CD1c-positive myeloid dendritic cell (primary cell): ENCODE measurements at regions not wholly inside any gene's neighbourhood (a gene's known extent, or its start where the extent isn't known, plus 50 kb on each side); places are given as distances from the start of the nearest gene placed in this dataset.

Source experiments
- DNase-seq: peaks from one replicate; pipeline ENCODE4 v3.0.0-alpha.2; 2016; ENCODE audit errors: extremely low spot score

DNA sequence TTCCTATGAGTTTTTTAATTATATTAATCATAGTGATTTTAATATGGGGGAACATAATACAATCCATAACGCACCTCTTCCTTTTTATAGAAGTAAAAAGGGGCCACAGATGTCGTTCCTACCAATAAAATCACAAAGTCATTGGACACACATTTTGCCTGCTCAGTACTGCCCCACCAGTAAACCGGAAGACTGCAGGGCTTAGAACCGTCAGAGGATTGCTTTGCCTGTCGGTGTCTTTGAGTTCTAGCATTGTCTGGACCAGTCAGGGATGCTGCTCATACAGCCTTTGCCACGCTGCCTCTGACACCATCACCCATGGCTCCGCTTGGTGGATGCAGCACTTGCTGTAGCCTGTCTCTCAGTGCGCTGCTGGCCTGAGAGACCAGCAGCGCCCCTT, 853.6 kb downstream of the C6orf118 start:
- no peak for DNase-seq

DNA sequence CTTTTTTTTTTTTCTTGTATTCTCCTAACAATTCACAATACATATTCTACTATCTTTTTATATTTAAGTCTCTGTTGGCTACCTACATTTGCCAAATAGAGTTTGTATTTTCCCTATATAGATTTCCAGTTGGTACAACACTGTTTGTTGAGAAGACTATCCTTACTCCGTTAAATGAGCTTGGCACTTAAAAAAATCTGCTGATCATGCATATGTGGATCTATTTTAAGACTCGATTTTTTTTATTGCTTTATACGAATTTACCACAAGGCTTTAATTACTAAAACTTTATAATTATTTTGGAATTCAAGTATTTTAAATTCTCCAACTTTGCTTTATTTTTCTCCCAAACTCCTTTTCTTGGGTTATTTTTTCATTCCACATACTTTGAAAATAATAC, 855.6 kb downstream of the C6orf118 start:
- no peak for DNase-seq

DNA sequence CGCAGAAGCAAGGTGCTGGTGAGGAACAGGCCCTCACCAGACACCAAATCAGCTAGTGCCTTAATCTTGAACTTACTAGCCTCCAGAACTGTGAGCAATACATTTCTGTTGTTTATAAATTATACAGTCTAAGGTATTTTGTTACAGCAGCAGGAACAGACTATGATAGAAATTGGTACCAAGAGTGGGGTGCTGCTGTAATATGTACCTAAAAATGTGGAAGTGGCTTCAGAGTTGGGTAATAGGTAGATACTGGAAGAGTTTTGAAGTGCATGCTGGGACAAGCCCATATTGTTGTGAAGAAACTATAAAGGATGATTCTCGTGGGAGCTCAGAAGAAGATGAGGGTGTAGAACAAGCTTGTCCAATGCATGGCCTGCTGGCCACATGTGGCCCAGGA, 866.8 kb downstream of the C6orf118 start:
- DNase-seq: no peak

DNA sequence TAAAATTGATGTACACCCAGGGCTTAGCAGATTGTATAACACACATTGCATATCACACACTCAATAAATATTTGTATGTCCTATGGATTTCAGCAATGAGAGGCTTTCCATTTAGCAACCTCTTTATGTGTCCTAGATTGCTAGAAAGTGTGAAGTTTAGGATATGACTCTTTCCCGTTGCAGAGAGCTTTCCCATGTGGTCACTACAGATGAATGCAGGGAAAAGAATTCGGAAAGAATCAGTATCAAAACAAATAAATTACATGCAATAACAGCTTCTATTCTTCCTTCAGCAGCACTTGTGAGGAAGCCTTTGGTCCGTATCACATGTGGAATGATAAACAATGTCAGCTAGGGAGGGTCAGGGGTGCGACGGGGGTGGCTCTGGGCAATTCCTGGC, 870.1 kb downstream of the C6orf118 start:
- DNase-seq: no peak

DNA sequence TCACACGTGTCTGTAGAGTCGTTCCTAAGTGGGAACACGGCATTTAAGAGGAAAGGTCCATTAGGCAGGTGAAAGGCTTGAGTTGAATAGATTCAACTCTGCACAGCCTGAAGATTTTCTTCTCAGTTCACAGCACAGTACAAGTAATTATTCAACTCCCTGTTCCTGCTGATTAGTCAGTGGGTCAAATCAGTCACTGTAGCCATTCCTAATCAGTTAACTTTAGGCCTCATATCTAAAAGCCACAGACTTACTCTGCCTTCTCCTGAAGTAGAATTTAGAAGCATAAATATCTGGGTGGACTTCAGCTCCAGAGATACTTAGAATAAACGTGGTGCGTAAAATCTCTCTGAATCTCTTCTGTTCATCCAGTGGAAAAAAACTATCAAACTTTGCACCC, 872.4 kb downstream of the C6orf118 start:
- DNase-seq: no peak

DNA sequence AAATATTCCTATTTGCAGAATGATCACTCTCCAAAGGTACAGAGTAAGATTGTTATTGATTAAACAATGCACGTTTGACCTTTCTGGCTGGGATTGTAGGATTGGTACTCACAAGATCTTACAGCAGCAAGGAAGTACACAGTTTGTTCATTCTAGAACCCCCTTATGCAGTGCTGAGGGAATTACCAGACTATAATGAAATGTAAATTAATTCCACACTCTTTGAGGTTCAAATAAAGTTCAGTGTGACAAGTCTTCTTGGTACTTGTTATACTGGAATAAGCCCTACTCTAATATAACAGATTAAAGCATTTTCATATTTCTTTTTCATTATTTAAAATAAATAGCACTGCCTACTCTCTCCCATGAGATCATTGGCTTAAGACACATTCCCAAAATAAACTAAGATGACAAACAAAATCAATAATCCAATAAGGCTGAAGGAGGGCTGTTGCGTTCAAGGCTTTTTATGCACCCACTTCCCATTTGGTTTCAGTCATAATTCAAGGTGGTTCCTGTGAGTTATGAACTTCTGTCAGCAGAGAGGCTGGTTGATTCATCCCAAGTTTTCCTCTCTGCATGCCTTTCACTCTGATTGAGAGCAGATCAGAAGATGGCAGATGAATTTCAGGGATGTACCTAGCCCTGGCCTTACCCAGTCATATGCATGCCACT, 881.5 kb downstream of the C6orf118 start:
- DNase-seq: no peak

DNA sequence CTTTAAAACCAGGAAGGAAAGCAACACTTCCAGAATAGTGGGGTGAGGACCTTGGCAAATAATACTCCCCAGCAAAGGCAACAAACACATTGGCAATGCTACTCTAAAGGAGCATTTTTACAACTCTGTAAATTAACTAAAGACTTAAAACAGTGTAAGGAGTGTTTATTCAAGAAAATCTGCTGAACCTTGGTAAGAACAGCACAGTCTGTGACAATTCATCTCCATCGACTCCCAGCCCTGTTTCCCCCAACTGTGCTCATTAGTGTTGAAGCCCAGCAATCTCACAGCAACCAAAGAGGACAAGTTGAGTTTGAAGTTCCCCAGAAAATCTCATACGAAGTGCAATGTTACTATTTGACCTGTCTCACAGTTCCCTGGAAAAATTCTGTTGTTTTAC, 884.9 kb downstream of the C6orf118 start:
- no peak for DNase-seq

DNA sequence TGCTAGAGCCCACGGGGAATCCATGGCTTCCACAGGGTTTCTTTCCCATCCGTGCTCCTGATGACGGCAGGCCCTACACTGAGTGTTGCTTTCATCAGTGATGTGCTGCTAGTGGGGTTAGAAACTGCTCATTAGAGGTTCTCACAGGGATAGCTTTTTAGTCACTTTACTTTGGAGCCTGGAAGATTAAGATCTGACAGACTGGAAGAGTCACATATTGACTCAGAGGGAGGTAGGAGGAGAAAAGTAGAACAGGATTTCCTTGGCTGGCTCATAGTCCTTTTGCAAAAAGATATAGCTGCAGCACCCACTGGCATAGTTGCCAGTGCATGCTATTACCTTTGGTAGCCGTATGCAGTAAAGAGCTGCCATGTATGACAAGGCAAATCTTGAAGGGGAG, 890.3 kb downstream of the C6orf118 start:
- DNase-seq: no peak

DNA sequence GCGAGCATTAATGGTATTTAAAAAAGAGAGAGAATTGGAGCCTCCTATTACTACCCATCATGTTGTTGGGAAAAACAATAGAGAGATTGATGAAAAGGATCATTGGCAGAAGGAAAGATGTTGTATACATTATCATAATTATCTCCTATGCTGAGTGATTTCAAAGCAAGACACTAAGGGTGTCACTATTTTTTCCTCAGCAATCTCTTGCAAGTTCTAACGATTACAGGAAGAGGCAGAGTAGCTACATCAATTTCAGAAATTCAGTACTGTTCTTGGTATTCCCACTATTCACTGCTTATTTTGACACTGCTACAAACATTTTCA, 891.2 kb downstream of the C6orf118 start:
- no peak for DNase-seq

DNA sequence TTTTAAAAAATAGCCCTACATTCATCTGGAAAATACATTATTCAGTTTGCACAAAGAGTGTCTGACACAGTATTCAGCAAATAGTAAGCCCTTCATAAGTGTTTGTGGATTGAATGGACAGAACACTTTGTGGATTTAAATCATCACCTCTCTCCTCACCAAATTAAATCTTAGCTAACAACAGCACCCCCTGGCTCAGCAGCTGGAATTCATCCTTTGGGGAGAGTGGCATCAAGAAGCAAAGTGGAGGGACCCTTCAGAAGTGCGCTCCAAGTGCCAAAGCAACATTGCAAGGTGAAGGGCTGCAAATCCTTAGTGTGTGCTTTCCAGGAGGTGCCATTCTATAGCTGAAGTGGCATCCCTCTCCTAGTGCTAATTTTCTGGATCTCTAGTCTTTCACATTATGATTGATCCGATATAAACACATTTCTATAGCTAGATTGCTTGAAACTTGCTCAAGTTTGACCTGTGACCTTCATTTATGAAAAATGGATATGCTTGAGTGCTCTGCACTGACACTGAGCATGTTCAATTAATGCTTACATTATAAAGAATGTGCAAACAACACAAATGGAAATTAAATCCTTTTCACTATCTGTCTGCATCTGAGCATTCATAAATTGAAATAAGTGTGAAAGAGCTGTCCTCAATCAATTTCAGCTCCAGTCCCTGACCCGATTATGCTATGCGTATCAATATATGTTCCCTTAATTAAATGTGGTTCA, 891.7 kb downstream of the C6orf118 start:
- DNase-seq: no peak

DNA sequence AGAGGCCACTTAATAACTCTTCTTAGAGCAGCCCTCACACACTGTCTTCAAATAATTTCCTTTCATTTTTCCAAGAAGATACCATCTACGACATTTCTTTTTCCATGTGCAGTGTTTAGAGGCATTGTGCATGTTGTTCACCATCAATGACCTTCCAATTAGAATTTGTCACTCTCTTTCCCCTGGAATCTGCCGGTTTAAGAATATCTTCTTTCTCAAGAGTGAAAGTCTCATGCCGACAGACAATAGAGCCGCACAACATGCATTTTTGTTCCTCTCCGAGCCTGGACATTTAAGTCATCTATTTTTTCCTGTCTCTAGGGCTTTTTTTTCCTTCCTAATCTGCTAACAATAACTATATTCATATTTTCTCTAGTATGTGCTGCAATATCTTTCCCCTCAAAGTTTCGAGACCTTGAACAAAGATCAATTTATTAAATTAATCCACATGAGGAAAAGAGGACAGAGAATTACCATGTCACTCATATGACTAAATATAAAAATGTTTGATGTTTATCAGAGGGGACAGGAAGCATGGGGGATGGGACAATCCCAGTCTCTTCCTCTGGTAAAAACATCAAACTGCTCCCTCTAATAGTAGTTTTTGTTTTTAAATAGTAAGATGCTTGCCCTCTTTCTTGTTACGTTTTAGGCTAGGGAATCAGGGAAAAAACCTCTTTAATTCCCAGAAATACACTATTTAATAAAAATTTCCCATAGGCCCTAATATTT, 893.4 kb downstream of the C6orf118 start:
- DNase-seq: no peak

DNA sequence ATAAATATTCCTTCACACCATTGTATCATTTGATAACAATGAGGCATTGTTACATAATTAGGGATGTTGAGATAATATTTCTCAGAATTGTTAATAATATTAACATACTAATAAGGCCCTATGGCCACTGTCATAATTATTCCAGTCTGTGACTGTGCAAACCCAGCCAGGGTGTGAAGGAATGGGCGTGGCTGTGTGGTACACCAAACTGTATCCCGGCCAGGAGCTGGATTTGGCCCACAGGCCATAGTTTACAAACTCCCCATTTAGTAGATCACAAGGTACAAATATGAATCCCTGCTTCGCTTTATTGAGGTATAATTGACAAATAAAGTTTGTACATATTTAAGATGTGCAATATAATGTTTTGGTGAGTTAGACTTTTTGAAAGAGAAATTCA, 894.7 kb downstream of the C6orf118 start:
- no peak for DNase-seq

DNA sequence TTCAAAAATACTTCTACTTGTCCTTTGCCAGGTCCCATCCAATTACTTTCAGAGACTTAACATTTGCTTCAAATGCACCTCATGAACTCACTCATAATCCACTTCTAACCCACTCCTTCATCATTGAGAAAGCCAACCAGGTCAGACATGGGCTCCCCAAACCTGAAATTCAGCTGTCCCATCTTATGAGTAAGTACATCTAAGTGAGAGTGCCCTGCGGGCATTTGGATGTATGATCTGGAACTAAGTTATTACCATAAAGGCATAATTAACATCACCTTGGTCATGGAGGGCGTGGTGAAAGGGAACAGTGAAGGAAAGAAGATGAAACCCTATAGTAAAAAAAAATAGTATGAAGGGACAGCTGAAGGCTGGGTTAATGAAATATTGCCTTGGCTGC, 896.8 kb downstream of the C6orf118 start:
- DNase-seq: no peak

DNA sequence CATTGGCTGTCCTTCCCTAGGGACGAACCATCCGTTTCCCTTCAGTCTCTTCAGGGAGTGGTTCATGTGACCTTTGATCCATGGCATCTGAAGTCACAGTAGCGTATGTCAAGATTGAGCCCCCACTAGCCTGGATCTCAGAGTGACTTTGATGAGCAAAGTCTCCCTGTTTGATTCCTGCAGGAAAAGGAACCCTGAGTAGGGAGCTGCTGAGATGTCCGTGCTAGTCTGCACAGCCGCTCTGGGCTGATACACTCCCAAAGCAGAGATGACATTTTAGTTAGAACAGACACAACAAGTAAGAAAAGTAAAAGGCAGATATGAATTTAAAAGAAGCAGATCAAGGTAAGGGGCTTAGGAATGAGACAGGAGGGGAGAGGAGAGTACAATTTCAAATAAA, 899.4 kb downstream of the C6orf118 start:
- no peak for DNase-seq

DNA sequence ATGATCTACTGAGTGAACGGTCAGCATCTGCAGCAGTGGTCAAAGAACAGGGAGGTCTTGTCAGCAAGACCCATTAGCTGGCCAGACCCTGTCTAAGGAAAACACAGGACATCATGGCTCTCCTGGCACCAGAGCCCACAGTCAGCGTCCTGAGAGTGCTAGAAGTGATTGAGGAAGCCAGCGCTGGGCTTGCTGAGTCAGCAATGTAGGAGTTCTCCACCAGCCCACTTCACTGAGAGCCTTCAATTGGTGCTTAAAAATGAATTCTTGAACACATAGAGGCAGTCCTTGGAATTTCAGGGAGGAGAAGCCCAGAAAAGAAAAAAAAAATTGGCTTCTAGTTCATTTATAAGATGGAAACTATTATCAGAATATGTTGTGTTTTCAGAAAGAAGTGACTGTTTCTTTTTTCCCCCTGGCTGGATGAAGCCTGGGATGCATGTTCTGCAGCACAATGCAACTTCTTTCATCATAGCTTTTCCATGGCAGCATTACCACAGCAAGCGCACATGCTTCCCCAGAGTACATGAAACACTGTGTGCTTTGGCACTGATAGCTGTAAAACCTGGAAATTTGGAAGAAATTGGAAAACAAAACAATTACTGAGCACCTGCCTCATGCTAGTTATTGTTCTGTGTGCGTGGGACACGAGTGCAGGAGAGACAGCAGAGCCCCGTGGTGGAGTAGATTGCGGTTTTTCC, 899.9 kb downstream of the C6orf118 start:
- DNase-seq: no peak

DNA sequence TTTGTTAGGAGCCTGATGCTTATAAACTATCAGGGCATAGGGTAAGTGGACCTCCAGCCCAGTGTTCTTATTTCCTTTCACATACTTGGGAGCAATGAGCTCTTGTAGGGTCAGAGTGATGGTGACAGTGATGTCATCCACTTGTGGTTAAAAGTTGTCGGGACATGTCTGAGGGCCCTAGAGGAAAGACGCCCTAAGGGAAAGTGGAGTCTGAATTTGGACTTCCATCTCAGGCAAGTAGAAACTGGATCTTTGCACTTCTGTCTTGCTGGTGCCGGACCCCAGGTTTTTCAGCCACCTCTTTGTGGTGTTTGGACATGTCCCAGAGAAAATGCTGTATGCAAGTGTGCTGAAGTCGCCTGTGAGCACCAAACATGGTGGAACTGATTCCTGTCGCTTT, 900.5 kb downstream of the C6orf118 start:
- no peak for DNase-seq

DNA sequence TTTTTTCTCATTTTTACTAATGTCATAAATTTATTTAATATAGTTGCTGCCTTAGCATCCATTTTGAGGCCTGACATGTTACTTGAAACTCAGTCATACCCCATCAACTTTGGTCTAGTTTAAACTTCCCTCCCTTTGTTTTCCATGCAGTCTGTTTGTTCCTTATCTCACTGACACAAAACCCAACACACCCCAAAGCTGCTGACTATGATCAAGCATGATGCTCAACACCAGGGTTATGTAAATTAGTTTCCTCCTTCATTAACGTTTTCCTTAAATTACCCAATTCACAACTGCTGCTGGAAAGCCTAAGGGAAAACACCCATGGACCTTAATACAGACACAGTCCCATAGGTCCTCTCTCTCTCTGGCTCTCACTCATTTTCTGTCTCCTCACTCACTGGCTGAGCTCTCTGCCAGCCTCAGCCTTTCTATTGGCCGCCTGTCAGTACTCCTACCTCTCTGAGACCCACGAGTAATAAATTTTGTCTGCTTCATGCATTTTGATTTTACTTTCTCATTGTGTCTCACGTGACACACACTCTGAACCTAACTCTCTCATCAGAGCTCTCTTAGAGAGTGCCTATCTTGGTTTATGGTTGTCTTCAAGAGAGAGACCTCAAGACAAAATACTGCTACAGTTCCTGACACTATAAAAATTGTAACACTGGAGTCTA, 904.5 kb downstream of the C6orf118 start:
- no peak for DNase-seq

DNA sequence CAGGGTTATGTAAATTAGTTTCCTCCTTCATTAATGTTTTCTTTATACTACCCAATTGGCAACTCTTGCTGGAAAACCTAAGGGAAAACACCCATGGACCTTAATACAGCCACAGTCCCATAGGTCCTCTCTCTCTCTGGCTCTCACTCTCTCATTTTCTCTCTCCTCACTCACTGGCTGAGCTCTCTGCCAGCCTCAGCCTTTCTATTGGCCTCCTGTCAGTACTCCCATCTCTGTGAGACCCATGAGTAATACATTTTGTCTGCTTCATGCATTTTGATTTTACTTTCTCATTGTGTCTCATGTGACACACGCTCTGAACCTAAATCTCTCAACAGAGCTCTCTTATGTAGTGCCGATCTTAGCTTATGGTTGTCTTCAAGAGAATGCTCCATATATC, 907.5 kb downstream of the C6orf118 start:
- DNase-seq: no peak

DNA sequence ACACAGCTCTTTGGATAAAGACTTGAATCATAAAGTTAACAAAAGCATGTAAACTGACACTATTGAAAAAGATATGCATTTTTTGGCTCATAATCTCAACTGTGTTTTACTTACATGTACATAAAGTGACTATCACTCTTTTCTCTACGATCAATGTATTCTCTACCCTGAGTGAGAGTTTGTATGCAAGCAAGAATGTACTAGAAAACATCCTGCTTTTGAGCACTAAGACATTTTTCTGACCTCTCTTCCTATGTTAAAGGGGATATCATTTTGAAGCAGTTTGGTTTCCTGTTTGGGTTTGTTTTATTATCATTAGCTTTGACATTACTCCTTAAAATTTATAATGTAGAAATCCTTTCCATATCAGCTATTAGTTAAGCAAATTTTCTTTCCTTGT, 910.8 kb downstream of the C6orf118 start:
- no peak for DNase-seq

DNA sequence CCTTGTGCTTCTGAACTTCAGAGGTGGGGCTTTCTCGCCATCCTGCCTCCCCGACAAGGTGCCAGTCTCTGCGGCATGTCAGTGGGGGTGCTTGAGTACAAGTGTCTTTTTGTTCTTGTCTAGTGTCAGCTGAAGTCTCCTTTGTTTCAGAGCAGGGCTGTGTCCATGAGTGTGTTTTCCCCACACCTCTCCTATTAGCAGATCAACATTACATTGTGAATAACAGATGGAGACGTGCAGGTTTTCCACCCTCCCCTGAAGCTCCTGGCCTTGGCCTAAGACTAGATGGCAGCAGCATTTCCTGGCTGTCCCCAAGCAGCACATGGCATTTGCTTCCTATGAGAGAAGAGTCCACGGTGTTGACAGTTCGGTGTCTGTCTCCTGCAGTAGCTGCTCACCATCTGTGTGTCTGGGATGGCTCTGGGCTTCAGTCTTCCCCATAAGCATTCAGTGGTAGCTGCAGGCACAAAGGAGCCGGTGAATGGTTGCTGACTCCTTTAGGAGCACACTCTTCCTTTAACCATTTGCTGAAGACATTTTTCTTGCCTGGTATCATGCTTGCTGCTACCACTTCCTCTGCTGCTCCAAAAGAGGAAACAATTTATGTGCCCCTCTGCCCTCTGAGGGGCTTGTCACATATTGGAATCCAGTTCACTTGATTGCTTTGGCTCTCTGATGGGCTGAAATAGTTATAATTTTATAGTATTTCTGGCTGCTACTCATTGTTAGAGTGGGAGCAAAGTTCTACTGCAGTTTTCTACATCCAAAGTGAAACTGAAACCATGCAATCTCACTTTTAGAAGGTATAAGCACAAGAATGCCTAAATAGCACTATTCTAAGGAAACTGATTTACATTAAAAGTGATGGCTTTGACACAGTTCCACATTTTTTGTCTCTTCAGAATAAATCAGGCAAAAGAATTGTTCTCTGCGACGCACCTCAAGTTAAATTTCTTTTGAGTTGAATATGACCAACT, 913.0 kb downstream of the C6orf118 start:
- no peak for DNase-seq

DNA sequence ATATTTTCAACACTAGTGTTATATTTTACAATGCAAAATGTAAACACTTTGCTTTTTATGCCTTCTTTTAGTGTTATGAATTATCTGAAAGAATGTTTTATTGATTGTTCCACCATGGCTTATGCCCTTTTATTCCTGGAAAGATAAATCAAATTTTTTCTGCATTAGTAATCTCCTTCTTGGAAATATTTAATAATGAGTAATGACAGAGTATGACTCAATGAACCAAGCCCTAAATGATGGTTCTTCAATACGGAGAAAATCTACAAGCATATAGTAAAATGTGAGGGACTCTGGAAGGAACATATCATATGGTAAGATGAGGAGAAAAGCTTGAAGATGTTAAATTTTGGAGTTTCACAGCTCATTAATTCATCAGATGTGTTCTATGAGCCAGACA, 929.6 kb downstream of the C6orf118 start:
- DNase-seq: no peak
